ENCODE measurements at regions not wholly inside any gene's neighbourhood (a gene's known extent, or its start where the extent isn't known, plus 50 kb on each side); places are given as distances from the start of the nearest gene placed in this dataset.
"Not testable (repeated sequence)": the region's sequence is repeated elsewhere in the genome, so short reads cannot be mapped to it uniquely, and the experiment has no call there.

DNA sequence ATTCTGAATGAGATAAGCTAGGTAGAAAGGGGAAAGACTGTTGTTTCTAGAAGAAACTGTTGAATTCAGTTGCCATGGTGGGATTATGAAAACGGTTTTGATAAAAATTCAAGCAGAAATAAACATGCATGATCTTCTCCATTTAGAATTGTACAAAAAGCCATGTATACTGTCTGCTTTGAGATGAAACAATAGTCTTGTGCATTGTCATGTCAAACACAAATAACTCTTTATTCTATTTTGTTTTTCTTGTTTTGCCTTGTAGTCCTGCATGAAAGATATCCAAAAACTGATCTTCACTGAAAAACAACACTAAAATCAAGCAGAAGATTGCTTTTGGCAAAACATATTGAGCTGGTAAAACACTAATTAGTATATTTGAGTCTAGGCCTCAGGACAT, 659.9 kb downstream of the LTN1 start:
- no peak for DNase-seq

DNA sequence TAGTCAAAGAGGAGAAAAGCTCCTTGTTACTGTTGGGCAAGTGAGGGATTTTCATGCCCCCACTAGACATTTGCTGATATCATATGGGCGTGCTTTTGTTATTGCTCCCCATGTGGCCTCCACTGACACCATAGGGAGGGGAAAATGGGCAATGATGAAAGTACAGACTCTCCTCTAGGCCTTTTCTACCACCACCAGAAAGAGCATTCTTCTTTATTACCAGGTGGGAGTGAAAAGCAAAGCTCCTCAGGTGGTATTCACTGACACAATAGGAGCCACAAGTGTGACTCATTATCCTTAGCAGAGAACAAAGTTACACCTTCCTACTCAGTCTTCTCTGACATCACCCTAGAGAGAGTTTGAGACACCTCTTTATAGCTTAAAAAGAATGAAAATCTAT, 667.1 kb downstream of the LTN1 start:
- DNase-seq, result no peak

GRCh38 chr21:28324690-28325089, 668.0 kb downstream of the LTN1 start:
- no peak for DNase-seq

DNA sequence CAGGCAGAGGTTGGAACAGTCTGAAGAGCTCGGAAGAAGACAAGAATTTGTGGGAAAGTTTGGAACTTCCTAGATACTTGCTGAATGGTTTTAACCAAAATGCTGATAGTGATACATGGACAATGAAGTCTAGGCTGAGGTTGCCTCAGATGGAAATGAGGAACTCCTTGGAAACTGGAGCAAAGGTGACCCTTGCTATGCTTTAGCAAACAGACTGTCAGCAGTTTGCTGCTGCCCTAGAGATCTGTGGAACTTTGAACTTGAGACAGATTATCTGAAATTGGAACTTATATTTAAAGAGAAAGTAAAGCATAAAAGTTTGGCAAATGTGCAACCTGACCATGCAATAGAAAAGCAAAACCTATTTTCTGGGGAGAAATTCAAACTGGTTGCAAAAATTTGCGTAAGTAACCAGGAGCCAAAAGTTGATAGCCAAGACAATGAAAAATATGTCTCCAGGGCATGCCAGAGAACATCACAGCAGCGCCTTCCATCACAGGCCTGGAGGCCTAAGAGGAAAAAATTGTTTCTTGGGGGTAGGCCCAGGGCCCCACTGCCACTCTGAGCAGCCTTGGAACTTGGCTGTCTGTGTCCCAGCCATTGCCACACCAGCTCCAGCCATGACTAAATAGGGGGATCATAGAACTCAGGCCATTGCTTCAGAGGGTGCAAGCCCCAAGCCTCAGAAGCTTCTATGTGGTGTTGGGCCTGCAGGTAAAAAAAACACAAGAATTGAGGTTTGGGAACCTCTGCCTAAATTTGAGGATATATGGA, 675.3 kb downstream of the LTN1 start:
- no peak for DNase-seq

DNA sequence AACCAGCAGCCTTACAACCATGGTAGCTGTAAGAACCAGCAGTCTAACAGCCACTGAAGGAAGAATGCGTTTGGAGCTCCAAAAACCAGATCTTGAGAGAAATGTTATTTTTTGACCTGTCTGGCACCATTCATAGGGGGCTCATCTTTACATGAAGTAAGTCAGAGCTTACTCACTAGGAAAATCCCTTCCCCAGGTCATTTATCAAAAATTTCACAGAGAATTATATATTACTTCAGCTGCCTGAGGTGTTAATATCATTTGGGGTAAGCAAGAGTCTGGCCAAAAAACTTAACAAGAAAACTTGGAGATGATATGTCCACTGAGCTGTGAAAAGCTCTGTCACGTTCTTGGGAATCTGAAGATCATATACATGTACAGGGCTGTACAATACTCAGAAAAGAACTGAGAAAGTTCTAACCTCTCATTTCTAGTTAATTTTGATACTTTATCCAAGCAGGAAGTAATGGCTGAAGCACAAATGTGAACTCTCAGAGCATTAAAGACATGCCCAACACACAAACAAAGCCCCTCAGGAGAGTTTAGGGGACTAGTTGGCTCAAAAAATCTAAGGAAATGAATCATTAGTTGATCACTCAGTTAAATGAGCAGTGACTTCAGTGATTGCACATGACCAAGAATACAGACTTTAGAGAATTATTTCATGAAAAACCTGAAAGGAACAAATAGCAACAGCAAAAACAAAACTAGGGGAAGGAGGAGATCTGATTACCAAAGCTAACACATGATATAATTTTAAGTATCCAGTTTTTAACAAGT, 681.1 kb downstream of the LTN1 start:
- no peak for DNase-seq

- no peak for DNase-seq
These were observed 682.0 kb downstream of the LTN1 start for GRCh38 chr21:28310711-28311110.

- DNase-seq, result no peak
These were observed 682.4 kb downstream of the LTN1 start for GRCh38 chr21:28310171-28310685.

- no peak for DNase-seq
These were observed 683.1 kb downstream of the LTN1 start for GRCh38 chr21:28309596-28309995.

- no peak for DNase-seq
These were observed 684.2 kb downstream of the LTN1 start for GRCh38 chr21:28308516-28308915.

- DNase-seq, result no peak
These were observed 692.7 kb downstream of the LTN1 start for GRCh38 chr21:28299946-28300345.

DNA sequence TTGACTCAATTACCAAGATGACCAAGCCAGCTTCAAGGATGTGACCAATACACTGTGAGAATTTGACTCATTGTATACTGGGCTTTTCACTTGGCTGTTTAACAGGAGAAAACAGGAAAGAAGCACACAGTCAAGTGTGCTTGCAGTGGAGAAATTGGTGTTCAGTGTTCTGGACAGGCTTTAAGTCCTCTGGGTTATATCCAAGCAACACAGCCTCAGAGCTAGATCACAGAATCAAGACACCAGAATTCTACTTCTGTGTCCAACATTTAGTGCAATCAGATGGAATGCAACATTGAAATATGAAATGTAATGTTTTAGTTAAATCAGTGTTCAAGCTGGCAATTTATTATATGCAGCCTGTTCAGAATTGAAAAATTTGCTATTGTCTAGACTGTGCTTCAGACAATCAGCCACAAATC, 694.4 kb downstream of the LTN1 start:
- DNase-seq, result no peak

DNA sequence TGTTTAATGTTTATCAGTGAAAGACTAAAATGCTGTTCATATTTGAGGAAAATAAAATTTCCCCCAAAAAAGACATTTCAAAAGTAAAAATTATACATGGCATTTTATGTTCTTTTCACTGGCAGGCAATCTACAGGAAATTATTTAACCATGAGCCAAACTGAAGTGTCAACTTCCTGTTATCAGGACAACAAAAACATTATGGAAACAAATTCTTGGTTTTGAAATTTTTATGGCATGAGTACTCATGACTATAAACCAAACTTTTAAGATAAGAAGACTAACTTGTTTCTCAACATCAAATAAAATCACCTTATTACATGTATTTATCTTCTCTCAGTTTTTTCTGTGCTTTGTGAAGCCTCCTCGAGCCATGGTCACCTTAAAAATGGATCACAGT, 698.6 kb downstream of the LTN1 start:
- no peak for DNase-seq

DNA sequence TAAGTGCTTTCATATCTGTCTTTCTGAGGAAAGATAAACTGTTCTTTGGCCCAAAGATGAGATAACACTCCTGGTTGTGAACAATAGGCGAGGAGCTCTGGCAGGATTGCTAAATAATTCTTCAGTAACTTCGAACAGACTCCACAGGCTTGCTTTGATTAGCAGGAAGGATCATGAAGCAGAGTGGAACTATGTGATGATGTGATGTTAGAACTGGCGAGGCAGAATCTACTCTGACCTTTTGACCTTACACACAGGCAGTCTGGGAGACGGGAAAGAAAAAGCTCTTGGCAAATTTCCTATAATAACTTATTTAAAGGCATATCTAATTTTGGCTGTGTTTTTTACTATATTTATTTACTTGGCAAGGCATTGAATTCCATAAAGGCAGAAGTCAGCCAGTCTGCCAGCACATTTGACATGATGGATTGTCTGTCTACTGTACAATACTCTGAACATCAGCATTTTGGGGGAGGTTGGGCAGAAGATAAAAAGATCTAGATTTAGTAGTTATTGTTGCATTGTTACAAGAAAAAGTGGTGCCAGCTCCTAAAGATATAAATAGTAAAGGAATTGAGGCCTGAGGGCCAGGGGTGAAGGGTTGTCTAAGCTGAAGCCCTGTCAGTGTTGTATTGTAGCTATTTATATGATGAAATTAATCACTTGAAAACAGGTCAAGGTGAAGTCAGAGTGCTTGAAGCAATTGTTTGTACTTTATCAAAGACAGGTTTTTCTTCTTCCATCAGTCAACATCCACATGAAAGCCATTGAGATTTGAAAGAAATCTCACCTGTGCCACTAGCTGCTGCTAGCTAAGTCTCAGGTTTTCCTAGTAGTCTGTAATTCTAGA, 708.8 kb downstream of the LTN1 start:
- no peak for DNase-seq

GRCh38 chr21:28282833-28283232, 709.8 kb downstream of the LTN1 start:
- DNase-seq, result no peak

DNA sequence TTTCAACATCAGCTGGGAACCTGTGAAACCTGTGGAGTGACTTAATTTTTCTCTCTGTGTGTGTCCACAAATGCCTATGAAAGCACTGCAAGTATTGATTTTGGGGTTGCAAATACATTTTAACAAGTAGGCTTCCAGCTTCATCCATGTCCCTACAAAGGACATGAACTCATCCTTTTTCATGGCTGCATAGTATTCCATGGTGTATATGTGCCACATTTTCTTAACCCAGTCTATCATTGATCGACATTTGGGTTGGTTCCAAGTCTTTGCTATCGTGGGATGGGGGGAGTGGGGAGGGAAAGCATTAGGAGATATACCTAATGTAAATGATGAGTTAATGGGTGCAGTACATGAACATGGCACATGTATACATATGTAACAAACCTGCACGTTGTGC, 711.3 kb downstream of the LTN1 start:
- not testable (repeated sequence) for DNase-seq

GRCh38 chr21:28280611-28281010, 712.1 kb downstream of the LTN1 start:
- no peak for DNase-seq

DNA sequence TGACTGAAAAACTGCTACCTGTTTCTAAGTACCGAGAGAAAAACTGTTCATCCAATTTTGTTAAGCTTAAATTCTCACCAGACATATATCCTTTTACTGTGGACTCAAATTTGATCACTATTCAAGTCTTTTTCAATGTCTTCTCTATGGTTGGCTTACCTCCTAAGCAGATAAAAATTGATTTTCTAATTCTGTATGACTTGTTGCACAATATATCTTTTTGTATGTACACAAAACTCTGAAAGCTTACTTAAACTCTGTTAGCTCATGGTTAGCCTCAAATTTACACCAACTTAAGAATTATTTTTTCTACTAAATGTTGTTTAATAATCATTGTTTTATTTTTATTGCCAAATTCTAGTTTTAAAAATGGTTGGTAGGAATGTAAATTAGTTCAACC, 715.4 kb downstream of the LTN1 start:
- no peak for DNase-seq

GRCh38 chr21:28272272-28272992, 720.2 kb downstream of the LTN1 start:
- DNase-seq, result no peak

- DNase-seq, result no peak
These were observed 723.5 kb downstream of the LTN1 start for GRCh38 chr21:28269173-28269572.

DNA sequence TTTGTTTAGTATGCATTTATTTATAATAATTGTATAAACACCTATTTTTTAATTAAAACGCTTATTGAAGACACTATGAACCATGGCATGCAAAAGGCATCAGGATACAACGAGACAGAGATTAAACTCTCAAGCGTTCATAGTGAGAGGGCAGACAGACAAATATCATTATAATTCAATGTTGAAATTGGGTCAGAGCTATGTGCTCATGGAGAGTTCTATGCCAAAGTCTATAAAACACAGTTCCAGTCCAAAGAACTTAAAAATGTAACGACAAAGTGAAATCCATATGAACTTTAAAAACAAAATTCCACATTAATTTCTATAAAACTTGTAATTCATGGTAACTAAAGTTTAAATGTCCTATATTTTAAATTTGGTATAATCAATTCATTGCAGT, 724.0 kb downstream of the LTN1 start:
- no peak for DNase-seq

GRCh38 chr21:28267449-28267848, 725.2 kb downstream of the LTN1 start:
- DNase-seq, result no peak

DNA sequence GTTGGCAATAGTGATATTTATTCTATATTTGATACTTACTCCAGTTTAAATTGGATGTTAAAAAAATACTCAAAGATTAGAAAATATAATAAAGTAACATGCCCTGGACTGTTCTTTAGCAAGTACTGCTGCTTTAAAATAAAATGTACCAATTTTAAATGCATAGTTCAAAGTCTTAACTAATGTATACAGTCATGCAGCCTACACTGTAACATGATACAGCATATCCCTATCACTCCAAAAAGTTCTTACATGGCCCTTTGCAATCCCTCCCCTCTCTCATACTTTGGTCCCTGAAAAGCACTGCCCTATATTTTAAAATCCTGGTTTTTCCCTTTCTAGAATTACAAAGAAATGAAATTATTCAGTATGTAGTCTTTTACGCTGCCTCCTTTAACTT, 726.6 kb downstream of the LTN1 start:
- DNase-seq, result no peak

GRCh38 chr21:28263974-28264373, 728.7 kb downstream of the LTN1 start:
- DNase-seq, result no peak

All from NK-92 treated with Interleukin-12 subunit alpha and Interleukin-12 subunit beta, amount 100 ng/mL, for 24 hours (cell line).